IPS-15b (cell line): ENCODE measurements at regions not wholly inside any gene's neighbourhood (a gene's known extent, or its start where the extent isn't known, plus 50 kb on each side); places are given as distances from the start of the nearest gene placed in this dataset.

Source experiments
- H3K27me3 ChIP-seq: one replicate; pipeline ENCODE4 v1.6.1; 2013; ENCODE audit warnings: low read length; ENCODE audit not compliant: control insufficient read depth, insufficient read depth
- H3K36me3 ChIP-seq: one replicate; pipeline ENCODE4 v1.6.1; 2013; ENCODE audit warnings: low read length; ENCODE audit not compliant: control insufficient read depth, insufficient read depth
- H3K4me1 ChIP-seq: one replicate; pipeline ENCODE4 v1.6.1; 2013; ENCODE audit warnings: mild to moderate bottlenecking, low read length; ENCODE audit not compliant: control insufficient read depth, insufficient read depth
- H3K4me3 ChIP-seq: one replicate; pipeline ENCODE4 v1.5.1; 2013; ENCODE audit warnings: low read depth, low read length
- H3K9ac ChIP-seq: one replicate; pipeline ENCODE4 v1.6.1; 2013; ENCODE audit warnings: low read depth, mild to moderate bottlenecking, low read length
- H3K9me3 ChIP-seq: one replicate; pipeline ENCODE4 v1.6.1; 2013; ENCODE audit warnings: mild to moderate bottlenecking, low read length; ENCODE audit not compliant: control insufficient read depth, insufficient read depth

DNA sequence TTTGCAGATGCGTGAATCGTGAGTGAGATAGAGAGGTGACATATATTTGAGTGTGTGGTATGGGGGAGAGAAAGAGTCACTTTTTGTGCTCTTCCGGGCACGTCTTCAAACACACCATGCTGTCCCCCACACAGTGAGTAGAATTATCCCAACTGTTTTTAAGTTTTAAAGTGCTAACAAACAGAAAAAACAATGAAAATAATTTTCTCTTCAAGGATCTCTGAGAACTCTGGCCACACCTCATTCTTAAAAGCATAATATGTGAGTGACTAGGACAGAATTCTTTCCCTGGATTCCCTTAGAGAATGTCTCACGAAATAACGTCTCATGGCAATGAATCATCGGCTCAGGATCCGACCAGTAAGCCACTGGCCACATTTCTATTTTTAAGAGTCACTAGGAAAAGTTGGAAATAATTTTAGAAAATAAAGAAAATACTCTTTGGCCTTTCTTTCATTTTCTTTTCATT lies 235.7 kb upstream of the ZNF217 start:
- H3K36me3 ChIP-seq: no peaks in the 10 kb centered on the region
- peak overlapping the region; percentile 56 for H3K9ac ChIP-seq
- peaks cover 30% of the 10 kb centered on the region for H3K4me1 ChIP-seq
- H3K9me3 ChIP-seq: no peaks in the 10 kb centered on the region
- H3K4me3 ChIP-seq: no peak overlapping the region
- no peaks in the 10 kb centered on the region for H3K27me3 ChIP-seq

DNA sequence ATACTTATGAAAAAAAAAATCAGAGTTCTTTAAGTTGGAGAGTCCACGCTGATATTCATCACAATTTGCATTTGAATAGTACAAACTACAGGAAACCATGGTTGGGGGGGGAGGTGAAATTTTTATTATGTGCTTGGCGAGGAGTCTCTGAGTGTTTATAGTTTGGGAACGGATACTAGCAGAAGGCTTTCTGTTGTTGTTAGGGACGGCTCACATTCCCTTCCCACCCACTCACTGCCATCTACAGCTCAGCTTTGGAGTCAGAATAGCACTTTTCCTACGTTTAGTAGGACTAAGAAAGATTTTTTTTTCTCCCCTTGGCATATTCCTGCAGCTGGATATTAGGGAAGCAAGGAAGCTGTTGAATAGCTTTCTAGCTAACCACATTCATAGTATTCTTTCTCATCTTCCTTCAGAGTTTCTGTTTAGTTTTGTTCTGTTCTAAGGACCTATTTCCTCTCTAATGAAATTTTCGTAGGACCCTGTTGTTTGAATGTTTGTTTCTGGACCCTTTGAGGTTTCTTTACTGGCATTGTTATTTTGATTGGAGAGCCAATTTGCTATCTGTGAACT lies 235.1 kb upstream of the ZNF217 start:
- Histone ChIP-seq H3K4me1 (peaks cover 30% of the 10 kb centered on the region), H3K27me3 (no peaks in the 10 kb centered on the region), H3K9me3 (no peaks in the 10 kb centered on the region), H3K36me3 (no peaks in the 10 kb centered on the region), H3K4me3 (peak overlapping the region; percentile 20), H3K9ac (no peak overlapping the region)

DNA sequence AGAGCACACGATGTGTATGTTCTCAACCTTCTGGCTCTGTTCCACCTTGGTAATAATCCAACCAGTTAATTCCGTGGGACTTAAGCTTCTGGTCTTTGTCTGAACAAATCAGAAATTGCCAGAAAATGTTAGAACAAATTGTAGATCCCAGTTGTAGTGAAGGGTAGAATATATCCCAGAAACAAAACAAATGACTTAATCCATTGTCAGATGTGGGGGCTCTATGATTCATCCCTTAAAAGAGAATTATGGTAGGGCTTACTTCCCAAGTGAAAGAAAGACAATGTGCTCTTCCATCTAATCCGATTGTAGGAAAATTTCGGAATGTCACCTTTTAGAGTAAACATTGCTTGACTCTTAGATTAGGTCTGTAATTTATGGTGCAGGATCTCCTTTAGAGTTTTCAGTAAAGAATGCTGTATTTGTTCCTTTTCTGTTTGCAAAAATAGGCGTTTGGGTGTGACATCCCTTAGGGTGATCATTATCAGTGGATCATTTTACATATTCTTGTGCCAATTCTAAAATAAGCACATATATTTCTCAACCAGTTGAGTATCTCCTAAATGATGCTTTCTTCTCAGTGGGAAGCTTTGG lies 234.5 kb upstream of the ZNF217 start:
- H3K4me1 ChIP-seq: peaks cover 30% of the 10 kb centered on the region
- no peak overlapping the region for H3K9ac ChIP-seq
- H3K36me3 ChIP-seq: no peaks in the 10 kb centered on the region
- H3K27me3 ChIP-seq: no peaks in the 10 kb centered on the region
- H3K9me3 ChIP-seq: no peaks in the 10 kb centered on the region
- no peak overlapping the region for H3K4me3 ChIP-seq

DNA sequence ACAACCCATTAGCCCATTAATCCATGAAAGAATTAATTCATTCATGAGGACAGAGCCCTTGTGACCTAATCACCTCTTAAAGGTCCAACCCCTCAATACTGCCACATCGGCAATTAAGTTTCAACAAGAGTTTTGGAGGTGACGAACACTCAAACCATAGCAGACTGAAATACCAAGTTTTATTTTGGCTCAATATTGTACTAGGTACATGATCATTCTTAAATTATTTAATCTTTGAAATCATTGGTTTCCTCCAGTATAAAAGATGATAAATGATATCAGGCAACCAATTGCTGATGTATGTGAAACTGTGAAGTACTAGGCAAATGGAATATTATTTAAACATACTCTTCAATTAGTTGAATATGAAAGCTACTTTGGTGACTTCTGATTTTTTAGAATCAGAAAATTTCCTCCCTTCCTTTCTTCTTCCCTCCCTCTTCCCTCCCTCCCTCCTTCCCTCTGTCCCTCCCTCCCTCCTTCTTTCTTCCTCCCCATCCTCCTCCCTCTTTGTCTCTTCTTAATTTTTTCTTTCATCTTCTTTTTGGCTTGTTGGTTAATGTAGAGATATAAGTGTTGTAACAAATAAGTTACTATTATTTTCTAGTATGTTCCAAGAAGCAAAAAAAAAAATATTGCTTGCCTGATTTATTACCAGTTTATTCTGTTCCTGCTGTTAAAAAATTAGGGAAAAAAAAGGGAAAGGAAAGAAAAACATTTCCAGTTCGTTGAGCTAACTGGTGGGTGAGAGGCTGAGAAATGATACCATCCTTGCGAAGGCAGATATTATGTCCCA lies 233.9 kb upstream of the ZNF217 start:
- no peaks in the 10 kb centered on the region for H3K9me3 ChIP-seq
- no peak overlapping the region for H3K9ac ChIP-seq
- H3K4me3 ChIP-seq: no peak overlapping the region
- H3K27me3 ChIP-seq: no peaks in the 10 kb centered on the region
- H3K36me3 ChIP-seq: no peaks in the 10 kb centered on the region
- peaks cover 30% of the 10 kb centered on the region for H3K4me1 ChIP-seq

DNA sequence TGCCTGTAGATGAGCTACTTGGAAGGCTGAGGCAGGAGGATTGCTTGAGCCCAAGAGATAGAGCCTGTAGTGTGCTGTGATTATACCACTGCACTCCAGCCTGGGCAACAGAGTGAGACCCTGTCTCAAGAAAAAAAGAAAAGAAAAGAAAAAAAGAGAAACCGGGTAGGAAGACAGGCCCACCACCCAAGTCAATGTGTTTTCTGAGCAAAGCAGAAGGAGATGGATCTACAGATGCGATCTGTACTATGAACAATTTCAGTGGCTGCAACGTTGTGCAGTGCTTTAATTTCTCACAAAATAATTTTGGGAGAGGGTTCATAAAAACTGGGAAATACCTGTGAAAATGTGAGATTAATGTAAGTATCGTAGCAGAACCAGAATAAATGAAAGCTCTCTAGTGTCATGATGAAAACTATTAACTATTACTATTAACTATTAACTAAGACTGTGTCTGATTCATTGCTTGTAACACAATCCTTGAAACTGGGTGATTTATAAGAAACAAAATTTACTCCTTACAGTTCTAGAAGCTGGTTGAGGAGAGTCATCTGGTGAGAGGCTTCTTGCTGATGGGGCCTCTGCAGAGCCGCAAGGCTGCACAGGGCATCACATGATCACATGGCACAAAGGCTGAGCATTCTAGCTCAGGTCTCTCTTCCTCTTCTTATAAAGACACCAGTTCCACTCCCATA lies 233.1 kb upstream of the ZNF217 start:
- Histone ChIP-seq H3K27me3 (no peaks in the 10 kb centered on the region), H3K9ac (no peak overlapping the region), H3K4me3 (no peak overlapping the region), H3K36me3 (no peaks in the 10 kb centered on the region), H3K4me1 (peaks cover 30% of the 10 kb centered on the region), H3K9me3 (no peaks in the 10 kb centered on the region)

DNA sequence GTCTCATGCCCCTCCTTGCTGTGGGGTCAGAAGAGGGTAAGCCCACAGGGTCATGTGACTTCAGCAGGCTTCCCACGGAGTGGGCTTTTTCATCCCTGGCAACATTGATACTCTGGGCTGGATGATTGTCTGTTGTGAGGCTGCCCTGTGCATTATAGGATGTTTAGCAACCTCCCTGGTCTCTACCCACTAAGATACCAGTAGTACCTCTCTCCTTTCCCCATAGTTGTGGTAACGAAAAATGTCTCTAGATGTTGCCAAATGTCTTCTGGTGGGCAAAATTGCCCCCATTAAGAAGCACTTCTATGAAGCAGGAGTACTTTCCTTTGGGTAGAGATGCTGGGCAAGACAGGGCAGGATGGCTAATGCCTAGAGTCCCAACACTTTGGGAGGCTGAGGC lies 232.5 kb upstream of the ZNF217 start:
- Histone ChIP-seq H3K4me1 (peaks cover 30% of the 10 kb centered on the region), H3K27me3 (no peaks in the 10 kb centered on the region), H3K36me3 (no peaks in the 10 kb centered on the region), H3K4me3 (no peak overlapping the region), H3K9me3 (no peaks in the 10 kb centered on the region), H3K9ac (no peak overlapping the region)

DNA sequence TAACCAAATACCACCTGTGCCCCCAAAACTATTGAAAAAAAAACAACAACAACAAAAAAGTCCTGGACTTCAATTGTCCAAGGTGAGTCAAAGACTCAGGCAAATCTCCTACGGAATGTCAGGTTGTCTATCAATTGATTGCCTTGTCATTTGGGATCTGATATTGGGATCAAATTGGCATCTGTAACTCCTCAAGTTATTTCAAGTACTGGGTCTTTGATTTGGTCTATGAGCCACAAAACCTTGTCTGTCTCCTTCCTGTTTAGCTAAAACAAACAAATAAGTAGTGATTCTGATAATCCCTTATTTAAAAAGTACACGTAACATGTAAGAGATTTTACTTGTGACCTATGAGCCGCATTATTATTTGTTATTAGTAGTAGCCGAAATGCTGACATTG lies 231.6 kb upstream of the ZNF217 start:
- no peaks in the 10 kb centered on the region for H3K27me3 ChIP-seq
- no peaks in the 10 kb centered on the region for H3K36me3 ChIP-seq
- H3K9me3 ChIP-seq: no peaks in the 10 kb centered on the region
- H3K4me3 ChIP-seq: no peak overlapping the region
- H3K9ac ChIP-seq: no peak overlapping the region
- peaks cover 29% of the 10 kb centered on the region for H3K4me1 ChIP-seq

DNA sequence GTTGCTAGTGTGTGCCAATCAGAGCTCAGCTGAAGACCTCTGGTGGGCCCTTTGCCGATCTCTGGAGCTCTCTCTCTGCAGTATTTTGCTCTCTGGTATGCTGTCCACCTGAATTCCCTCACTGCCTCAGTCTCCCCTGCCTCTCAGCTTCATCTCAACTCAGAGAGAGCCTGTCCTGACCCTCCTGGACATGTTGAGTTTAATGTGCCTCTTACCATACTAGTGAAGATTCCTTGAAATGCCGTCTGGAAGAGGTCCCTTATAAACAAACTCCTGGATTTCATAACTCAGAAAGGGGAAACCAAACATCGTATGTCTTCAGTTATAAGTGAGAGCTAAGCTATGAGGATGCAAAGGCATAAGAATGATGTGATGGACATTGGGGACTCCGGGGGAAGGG lies 231.1 kb upstream of the ZNF217 start:
- H3K4me1 ChIP-seq: peaks cover 25% of the 10 kb centered on the region
- H3K36me3 ChIP-seq: no peaks in the 10 kb centered on the region
- H3K9me3 ChIP-seq: no peaks in the 10 kb centered on the region
- no peak overlapping the region for H3K9ac ChIP-seq
- no peaks in the 10 kb centered on the region for H3K27me3 ChIP-seq
- H3K4me3 ChIP-seq: no peak overlapping the region

DNA sequence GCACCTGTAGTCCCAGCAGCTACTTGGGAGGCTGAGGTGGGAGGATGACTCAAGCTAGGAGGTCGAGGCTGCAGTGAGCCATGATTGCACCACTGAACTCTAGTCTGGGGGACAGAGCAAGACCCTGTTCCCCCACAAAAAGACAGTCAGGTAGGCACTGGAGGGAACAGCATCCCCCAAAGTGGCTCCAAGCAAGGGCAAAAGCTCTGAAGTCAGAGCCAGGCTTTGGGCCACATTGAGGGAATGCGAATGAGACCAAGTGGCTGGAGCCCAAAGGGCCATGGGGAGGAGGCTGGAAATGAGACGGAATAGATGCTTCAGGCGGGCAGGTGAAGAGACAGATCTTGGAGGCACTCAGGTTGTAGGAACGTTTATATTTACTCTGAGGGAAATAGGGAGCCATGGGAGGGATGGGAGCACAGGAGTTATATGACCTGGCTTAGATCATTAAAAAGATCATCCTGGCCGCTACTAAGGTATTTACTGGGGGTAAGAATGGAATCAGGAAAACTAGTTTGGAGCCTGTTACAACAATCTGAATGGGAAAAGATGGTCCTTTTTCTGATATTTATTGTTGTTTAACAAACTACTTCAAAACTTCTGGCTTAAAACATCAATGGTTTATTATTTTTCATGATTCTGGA lies 229.6 kb upstream of the ZNF217 start:
- H3K36me3 ChIP-seq: no peaks in the 10 kb centered on the region
- H3K9ac ChIP-seq: no peak overlapping the region
- no peaks in the 10 kb centered on the region for H3K9me3 ChIP-seq
- H3K27me3 ChIP-seq: no peaks in the 10 kb centered on the region
- H3K4me1 ChIP-seq: peaks cover 10% of the 10 kb centered on the region
- H3K4me3 ChIP-seq: no peak overlapping the region

DNA sequence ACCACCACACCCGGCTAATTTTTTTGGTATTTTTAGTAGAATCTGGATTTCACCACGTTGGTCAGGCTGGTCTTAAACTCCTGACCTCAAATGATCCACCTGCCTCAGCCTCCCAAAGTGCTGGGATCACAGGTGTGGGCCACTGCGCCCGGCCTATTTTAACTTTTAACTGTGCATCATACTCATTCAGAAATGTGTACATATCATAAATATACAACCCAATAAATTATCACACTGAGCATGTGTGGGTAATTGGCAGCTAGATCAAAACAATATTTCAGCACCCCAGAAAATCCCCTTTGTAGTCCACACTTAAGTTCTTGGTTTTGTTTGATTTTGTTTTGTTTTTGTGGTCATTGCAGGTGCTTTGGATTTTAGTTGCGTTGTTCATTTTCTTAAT lies 228.9 kb upstream of the ZNF217 start:
- Histone ChIP-seq H3K9ac (no peak overlapping the region), H3K9me3 (no peaks in the 10 kb centered on the region), H3K4me1 (peaks cover 6% of the 10 kb centered on the region), H3K36me3 (no peaks in the 10 kb centered on the region), H3K27me3 (no peaks in the 10 kb centered on the region), H3K4me3 (no peak overlapping the region)

DNA sequence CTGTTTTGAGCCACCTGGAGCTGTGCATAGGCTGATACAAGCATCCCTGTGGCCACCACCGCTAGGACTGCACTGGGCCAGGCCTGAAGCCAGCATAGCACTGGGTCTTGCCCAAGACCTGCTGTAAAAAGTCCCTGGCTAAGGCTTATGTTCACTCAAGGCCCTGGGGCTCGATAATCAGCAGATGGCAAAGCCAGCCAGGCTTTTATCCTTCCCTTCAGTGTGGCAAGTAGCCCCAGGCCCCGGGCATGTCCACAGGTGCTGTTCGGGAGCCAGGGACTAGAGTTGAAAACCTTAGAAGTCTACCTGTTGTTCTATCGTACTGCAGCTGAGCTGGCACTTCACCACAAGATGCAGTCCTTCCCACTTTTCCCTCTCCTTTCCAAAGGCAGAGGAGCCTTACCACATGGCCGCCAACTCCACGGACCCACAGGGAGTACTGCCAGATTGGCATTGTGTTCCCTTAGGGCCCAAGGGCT lies 226.4 kb upstream of the ZNF217 start:
- Histone ChIP-seq H3K36me3 (no peaks in the 10 kb centered on the region), H3K9ac (no peak overlapping the region), H3K27me3 (no peaks in the 10 kb centered on the region), H3K9me3 (no peaks in the 10 kb centered on the region), H3K4me1 (no peaks in the 10 kb centered on the region), H3K4me3 (no peak overlapping the region)
